ENCODE measurements at regions not wholly inside any gene's neighbourhood (a gene's known extent, or its start where the extent isn't known, plus 50 kb on each side); places are given as distances from the start of the nearest gene placed in this dataset.

DNA sequence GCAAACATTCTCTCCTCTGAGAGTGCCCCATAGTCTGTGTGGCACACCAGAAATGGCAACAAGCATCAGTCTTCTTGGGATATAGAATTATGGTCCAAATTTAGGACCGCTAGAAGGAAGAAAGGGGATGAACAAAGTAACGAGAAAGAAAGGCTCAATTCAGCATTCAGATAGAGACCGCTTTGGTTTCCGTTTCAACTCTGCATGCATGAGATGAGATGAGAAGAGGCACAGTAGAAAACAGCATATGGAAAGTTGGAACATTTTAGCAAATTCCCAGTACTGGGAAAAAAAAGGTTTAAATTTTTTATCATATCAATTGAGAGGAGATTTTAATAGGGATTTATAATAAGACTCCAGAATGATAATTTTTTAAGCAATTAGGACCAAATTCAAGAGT lies 595.5 kb upstream of the CHRM3 start:
- Mint-ChIP-seq H3K4me1 (no peaks in the 10 kb centered on the region), H3K36me3 (no peaks in the 10 kb centered on the region), H3K9me3 (peaks cover 31% of the 10 kb centered on the region), H3K27ac (no peak overlapping the region), H3K4me3 (no peak overlapping the region)
- ATAC-seq = no peak
- no peak for DNase-seq (ENCODE audit: low spot score in 2 of 2)

DNA sequence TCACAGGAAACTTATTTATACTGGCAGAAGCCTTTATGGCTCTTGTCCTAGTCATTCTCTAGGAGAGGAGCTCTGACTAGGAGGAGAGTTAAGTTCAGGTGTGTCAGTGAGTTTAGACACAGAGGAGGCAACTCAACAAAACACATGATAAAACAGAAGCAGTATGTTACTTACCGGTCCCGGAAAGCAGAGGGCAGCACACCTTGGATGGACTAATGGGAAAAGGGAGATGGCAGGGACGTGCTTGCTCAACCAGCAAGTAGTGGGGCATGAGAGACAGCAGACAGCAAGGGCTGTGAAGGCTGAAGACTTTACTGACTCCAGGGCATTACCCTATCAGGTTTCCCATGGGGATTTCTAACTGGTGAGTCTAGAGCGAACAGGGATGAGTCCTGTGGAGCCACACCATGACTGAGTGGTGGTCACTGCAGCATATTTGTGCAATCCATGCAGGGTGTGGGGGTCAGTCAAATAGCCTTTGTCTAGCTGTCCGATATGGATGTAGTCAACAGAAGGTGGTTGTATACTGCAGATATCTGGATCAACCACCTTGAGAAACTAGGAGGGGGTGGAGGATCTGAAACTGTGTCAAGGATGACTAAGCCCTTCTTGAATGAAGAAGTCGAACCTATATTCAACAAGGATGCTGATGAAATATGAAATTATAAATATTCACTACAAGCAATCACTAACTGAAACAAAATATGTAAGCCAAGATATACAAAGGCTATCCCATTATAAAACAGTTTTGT lies 596.3 kb upstream of the CHRM3 start:
- Mint-ChIP-seq H3K4me1 (no peaks in the 10 kb centered on the region), H3K9me3 (peaks cover 30% of the 10 kb centered on the region), H3K36me3 (no peaks in the 10 kb centered on the region), H3K4me3 (no peak overlapping the region), H3K27ac (no peak overlapping the region)
- ATAC-seq (no peak), DNase-seq (ENCODE audit: low spot score in 2 of 2) (no peak)

DNA sequence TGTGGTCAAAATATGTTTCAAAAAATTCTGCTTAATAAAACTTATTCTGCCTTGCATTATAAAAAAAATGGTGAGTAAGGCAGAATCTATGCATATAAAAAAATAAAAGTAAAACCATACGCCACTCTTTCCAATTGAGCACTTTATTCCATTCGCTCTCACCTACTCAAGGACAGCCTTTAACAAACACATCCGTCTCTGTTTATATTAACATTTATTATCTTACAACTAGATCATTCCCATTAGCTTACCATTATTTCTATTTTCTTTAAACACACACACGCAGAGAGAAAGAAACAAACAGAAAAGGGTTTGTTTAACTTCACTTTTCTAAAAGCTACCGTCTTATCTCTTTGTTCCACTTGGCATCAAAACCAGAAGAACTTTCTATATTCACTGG lies 598.9 kb upstream of the CHRM3 start:
- Mint-ChIP-seq H3K4me3 (no peak overlapping the region), H3K27ac (no peak overlapping the region), H3K36me3 (no peaks in the 10 kb centered on the region), H3K9me3 (peaks cover 25% of the 10 kb centered on the region), H3K4me1 (no peaks in the 10 kb centered on the region)
- ATAC-seq (no peak), DNase-seq (ENCODE audit: low spot score in 2 of 2) (no peak)

DNA sequence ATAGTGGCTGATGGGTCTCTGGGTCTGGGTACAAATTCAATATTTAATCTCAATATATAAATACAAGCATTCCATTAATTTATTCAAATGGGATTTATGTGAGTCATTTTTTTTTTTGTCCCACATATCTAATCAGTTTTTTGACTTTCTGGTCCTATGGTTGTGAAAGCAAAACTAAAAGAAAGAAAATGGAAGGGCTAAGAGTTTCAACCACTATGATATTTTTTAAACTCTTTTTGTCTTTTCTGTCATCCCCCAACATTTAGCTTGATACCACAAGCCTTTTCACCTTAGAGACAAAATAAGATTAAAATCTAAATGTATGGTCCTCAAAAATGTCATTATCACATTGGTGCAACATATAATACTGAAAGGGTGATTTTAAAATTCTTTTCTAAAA lies 602.7 kb upstream of the CHRM3 start:
- no peak for DNase-seq (ENCODE audit: low spot score in 2 of 2)
- H3K9me3 Mint-ChIP-seq = peaks cover 20% of the 10 kb centered on the region
- no peak overlapping the region for H3K27ac Mint-ChIP-seq
- no peak overlapping the region for H3K4me3 Mint-ChIP-seq
- no peaks in the 10 kb centered on the region for H3K36me3 Mint-ChIP-seq
- no peaks in the 10 kb centered on the region for H3K4me1 Mint-ChIP-seq
- ATAC-seq = no peak

DNA sequence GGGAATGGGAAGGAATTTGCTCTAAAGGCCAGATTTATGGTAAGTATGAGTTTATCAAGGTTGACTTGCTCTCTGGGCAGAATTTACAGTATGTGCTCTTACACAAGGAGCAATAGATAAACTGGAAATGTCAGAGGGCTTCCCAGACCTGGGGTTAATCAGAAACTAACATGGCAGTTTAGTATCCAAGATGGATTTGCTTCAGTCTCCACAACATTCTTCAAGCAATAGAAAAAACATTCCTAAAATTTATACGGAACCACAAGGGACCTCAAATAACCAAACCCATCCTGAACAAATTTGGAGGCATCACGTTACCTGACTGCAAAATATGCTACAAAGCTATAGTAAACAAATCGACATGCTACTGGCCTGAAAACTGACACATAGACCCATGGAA lies 606.7 kb upstream of the CHRM3 start:
- no peak for ATAC-seq
- no peak overlapping the region for H3K27ac Mint-ChIP-seq
- H3K9me3 Mint-ChIP-seq = peaks cover 12% of the 10 kb centered on the region
- no peak for DNase-seq (ENCODE audit: low spot score in 2 of 2)
- H3K36me3 Mint-ChIP-seq = no peaks in the 10 kb centered on the region
- no peak overlapping the region for H3K4me3 Mint-ChIP-seq
- no peaks in the 10 kb centered on the region for H3K4me1 Mint-ChIP-seq

DNA sequence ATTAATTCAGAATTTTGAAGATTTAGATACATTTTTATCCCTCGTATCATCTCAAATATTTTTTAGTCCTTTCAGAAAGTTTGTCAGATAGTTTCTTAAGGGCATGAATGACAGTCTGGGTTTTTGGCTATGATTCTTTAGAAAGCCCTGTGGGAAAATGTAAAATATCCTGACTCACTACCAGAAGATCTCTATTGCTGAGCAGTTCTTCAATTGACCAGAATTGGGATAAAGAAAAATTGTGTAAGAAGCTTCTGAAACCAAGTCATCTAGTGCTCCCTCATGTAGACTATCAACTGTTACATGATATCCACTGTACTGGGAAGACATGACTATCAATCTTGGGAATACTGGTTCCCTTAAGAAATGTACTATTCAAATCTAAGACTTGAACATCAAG lies 608.3 kb upstream of the CHRM3 start:
- DNase-seq (ENCODE audit: low spot score in 2 of 2) (no peak), ATAC-seq (no peak)
- no peaks in the 10 kb centered on the region for H3K4me1 Mint-ChIP-seq
- peaks cover 13% of the 10 kb centered on the region for H3K9me3 Mint-ChIP-seq
- no peak overlapping the region for H3K4me3 Mint-ChIP-seq
- H3K27ac Mint-ChIP-seq = no peak overlapping the region
- no peaks in the 10 kb centered on the region for H3K36me3 Mint-ChIP-seq

DNA sequence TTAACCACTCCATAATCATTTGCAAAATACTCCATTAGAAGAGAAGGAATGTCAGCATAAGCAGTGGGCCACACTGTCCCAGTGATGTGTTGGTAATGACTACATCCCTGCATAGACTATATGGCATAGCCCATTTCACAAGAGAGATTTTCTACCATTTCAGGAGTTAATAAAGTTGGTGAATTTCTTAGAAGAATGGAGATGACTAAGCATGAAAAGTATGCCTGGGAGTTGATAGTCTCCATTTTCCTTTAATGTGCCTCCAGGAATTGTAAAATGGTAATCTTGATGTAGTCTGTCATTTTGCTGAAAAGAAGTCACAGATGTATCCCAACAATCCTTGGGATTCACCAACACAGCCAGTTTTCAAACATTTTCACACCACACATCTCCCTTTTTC lies 608.8 kb upstream of the CHRM3 start:
- Mint-ChIP-seq H3K4me3 (no peak overlapping the region), H3K36me3 (no peaks in the 10 kb centered on the region), H3K4me1 (no peaks in the 10 kb centered on the region), H3K9me3 (peaks cover 17% of the 10 kb centered on the region), H3K27ac (no peak overlapping the region)
- ATAC-seq = no peak
- no peak for DNase-seq (ENCODE audit: low spot score in 2 of 2)

DNA sequence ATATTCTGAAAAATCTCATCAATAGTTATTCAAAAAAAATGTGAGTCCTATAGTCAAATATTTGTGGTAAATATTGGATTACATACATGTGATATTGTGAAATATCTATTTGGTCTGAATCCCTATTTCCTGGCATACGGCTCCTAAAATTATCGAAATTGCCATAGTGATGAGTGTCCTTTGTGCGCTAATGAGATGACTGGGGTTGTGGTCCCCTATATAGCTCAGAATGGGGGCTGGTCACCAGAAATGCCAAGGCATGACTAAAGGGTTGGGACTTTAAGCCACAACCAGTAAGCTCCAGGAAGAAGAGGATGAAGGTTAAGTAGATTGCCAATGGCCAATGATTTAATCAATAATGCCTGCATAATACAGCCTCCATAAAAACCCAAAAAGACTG lies 610.2 kb upstream of the CHRM3 start:
- no peaks in the 10 kb centered on the region for H3K36me3 Mint-ChIP-seq
- H3K4me1 Mint-ChIP-seq = no peaks in the 10 kb centered on the region
- no peak overlapping the region for H3K27ac Mint-ChIP-seq
- H3K9me3 Mint-ChIP-seq = peaks cover 12% of the 10 kb centered on the region
- ATAC-seq (no peak), DNase-seq (ENCODE audit: low spot score in 2 of 2) (no peak)
- no peak overlapping the region for H3K4me3 Mint-ChIP-seq

DNA sequence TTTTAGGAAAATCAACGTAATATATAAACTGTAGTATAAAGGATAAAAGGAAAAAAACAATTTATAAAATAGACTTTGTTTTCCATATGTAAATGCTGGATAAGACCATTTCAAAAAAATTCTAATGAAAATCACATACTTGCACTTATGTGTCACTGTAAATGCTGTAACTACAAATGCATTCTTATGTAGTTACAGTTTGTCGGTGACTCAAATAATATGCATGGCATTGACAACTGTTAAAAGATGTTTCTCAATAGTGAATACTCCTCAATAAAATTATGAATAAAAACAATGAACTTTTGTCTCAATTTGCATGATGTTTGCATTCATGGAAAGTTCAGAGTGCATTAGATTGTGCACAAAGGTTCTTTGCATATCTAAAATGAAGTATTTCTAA lies 614.0 kb upstream of the CHRM3 start:
- ATAC-seq (no peak), DNase-seq (ENCODE audit: low spot score in 2 of 2) (no peak)
- Mint-ChIP-seq H3K27ac (no peak overlapping the region), H3K4me3 (no peak overlapping the region), H3K9me3 (peaks cover 11% of the 10 kb centered on the region), H3K36me3 (no peaks in the 10 kb centered on the region), H3K4me1 (no peaks in the 10 kb centered on the region)

DNA sequence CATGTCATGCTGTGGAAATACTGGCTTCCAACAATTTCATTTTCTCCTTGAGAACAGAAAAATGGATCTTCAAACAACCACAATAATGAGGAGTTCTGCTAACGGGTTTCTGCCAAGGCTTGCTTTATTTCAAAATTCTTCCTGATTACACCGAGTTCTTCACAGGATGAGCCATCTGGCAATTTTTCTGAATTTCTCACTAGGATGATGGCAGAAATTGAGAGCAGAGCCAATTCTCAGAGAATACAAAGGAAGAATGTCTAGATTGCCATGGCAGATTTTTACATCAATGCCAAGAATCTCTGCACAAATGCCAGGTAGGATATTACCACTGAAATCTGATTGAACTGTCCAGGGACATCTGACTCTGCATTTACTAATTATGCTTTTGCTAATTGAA lies 619.0 kb upstream of the CHRM3 start:
- Mint-ChIP-seq H3K27ac (no peak overlapping the region), H3K36me3 (no peaks in the 10 kb centered on the region), H3K4me3 (no peak overlapping the region), H3K4me1 (no peaks in the 10 kb centered on the region), H3K9me3 (peaks cover 20% of the 10 kb centered on the region)
- no peak for DNase-seq (ENCODE audit: low spot score in 2 of 2)
- no peak for ATAC-seq

DNA sequence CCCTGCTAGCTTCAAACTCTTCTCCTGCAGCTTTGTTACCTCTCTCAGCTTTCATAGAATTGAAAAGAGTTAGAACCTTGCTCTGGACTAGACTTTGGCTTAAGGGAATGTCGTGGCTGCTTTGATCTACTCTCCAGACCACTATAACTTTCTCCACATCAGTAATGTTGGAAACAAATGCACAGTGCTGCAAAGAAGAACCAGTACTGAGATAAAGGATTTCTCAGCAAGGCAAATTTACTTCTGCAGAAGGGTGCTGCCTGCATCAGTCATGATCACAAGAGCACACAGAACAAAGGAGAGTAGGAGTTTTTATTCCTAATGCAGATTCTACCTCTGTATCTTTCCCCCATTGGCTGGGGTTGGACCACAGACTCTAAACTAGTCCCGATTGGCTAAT lies 621.6 kb upstream of the CHRM3 start:
- H3K4me3 Mint-ChIP-seq = no peak overlapping the region
- no peaks in the 10 kb centered on the region for H3K36me3 Mint-ChIP-seq
- no peaks in the 10 kb centered on the region for H3K4me1 Mint-ChIP-seq
- ATAC-seq = no peak
- H3K27ac Mint-ChIP-seq = no peak overlapping the region
- no peak for DNase-seq (ENCODE audit: low spot score in 2 of 2)
- peaks cover 18% of the 10 kb centered on the region for H3K9me3 Mint-ChIP-seq

DNA sequence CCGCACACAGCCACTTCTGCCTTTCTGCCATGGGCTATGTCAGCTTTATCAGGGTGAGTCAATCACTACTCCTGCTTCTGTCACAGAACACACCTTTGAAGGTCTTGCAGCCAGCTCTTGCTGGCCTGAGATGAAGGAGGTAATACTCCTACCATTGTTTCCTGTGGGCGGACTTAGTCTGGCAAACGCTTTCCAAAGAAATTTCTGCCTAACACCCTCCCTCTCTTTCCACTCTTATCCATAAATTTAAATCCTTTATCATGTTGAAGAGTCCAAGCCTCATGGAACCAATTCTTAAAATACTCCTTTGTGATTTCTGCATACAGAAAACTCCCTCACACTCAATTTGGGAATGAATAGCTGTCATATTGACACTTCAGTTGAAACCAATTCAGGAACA lies 633.1 kb upstream of the CHRM3 start:
- H3K36me3 Mint-ChIP-seq = no peaks in the 10 kb centered on the region
- peaks cover 9% of the 10 kb centered on the region for H3K9me3 Mint-ChIP-seq
- no peak overlapping the region for H3K4me3 Mint-ChIP-seq
- H3K4me1 Mint-ChIP-seq = no peaks in the 10 kb centered on the region
- DNase-seq (ENCODE audit: low spot score in 2 of 2) (no peak), ATAC-seq (no peak)
- no peak overlapping the region for H3K27ac Mint-ChIP-seq

DNA sequence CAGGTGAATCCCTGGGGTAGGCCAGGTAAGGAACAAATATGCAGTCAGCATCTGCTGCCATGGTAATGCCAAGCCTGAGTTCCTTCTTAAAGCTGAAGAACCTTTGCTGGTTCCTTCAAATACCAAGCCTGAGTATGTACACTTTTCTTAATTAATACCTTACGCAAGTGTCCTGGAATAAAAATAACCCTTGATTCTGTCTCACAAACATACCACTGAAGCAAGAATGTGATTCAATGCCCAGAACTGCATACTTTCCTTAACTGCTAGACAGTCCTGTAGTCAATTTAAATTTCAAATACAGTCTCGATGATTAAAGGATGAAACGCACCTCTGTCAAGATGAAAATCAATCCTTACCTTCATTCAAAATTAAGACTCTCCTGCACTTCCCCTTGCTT lies 634.0 kb upstream of the CHRM3 start:
- no peaks in the 10 kb centered on the region for H3K4me1 Mint-ChIP-seq
- no peak for DNase-seq (ENCODE audit: low spot score in 2 of 2)
- H3K27ac Mint-ChIP-seq = no peak overlapping the region
- peaks cover 12% of the 10 kb centered on the region for H3K9me3 Mint-ChIP-seq
- no peaks in the 10 kb centered on the region for H3K36me3 Mint-ChIP-seq
- no peak for ATAC-seq
- H3K4me3 Mint-ChIP-seq = no peak overlapping the region

DNA sequence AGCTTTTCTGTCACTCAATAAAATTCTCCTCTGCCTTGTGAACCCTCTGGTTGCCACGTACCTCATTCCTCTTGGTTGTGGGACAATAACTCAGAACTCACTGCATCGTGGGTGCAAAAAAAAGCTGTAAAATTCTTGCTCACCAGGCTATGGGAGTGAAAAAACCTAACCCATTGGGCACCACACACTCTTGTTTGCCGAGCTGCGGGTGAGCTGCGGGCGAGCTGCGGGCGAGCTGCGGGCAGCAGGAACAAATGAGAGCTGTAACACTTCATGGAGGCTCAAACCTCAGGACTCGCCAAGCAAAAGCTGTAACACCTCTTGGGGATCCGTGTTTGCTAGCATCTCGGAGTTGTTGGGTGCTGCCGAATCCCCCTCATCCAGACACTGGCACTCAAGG lies 641.3 kb upstream of the CHRM3 start:
- no peak overlapping the region for H3K27ac Mint-ChIP-seq
- H3K4me1 Mint-ChIP-seq = no peaks in the 10 kb centered on the region
- ATAC-seq (no peak), DNase-seq (ENCODE audit: low spot score in 2 of 2) (no peak)
- H3K36me3 Mint-ChIP-seq = no peaks in the 10 kb centered on the region
- peaks cover 16% of the 10 kb centered on the region for H3K9me3 Mint-ChIP-seq
- no peak overlapping the region for H3K4me3 Mint-ChIP-seq

DNA sequence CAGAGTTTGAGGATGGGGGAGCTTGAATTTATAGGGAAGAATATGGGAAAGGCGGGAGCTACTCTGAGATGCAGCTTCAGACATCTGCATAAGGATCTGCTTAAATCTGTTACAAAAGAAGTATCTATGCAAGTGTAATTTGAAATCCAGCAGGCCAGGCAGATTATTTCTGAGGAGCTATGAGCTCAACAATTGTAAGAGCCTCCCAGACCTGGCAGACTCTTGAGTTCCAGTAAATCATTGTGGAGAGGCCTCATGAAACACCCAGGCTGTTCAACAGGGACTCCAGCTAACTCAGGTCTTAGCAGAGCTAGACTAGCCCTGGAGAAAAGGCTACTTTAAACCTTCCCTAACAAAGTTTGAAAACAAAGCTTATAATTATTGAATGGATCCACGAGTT lies 647.5 kb upstream of the CHRM3 start:
- H3K4me3 Mint-ChIP-seq = no peak overlapping the region
- DNase-seq (ENCODE audit: low spot score in 2 of 2) = no peak
- no peak for ATAC-seq
- H3K27ac Mint-ChIP-seq = no peak overlapping the region
- H3K4me1 Mint-ChIP-seq = no peaks in the 10 kb centered on the region
- H3K36me3 Mint-ChIP-seq = no peaks in the 10 kb centered on the region
- H3K9me3 Mint-ChIP-seq = peaks cover 15% of the 10 kb centered on the region

DNA sequence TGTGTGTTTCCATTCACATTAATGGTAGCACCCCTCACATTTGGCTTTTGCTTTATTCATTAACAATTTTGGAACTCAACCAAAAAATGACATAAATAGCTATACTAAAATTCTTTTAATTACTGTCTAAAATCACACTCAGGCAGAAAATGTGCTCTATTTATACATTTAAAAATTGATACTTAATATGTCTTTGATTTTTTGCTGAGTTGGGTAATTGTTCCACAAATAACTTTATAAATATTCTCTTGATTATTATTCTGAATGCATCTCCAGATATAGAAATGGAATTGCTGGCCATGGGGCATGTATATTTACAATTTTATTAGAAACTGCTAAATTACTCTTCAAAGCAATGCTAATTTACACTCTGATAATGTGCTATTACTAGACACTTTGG lies 658.7 kb upstream of the CHRM3 start:
- no peak for ATAC-seq
- Mint-ChIP-seq H3K4me1 (no peaks in the 10 kb centered on the region), H3K27ac (no peak overlapping the region), H3K4me3 (no peak overlapping the region), H3K36me3 (no peaks in the 10 kb centered on the region), H3K9me3 (peaks cover 13% of the 10 kb centered on the region)
- DNase-seq (ENCODE audit: low spot score in 2 of 2) = no peak

DNA sequence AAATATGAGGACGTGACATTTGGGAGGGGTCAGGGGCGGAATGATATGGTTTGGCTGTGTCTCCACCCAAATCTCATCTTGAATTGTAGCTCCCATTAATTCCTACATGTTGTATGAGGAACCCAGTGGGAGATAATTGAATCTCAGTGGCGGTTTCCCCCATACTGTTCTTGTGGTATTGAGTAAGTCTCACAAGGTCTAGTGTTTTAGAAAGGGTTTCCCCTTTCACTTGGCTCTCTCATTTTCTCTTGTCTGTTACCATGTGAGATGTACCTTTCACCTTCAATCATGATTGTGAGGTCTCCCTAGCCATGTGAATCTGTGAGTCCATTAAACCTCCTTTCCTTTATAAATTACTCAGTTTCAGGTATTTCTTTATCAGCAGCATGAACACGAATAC lies 663.6 kb upstream of the CHRM3 start:
- ATAC-seq (no peak), DNase-seq (ENCODE audit: low spot score in 2 of 2) (no peak)
- Mint-ChIP-seq H3K36me3 (no peaks in the 10 kb centered on the region), H3K27ac (no peak overlapping the region), H3K4me3 (no peak overlapping the region), H3K9me3 (peaks cover 17% of the 10 kb centered on the region), H3K4me1 (no peaks in the 10 kb centered on the region)

All from stimulated activated effector memory CD8-positive, alpha-beta T cell treated with anti-CD3 and anti-CD28 coated beads, Interleukin-12 subunit alpha, Interleukin-12 subunit beta, amount 100 ng/mL, for 72 hours (primary cell).